T-helper 2 cell (primary cell): ENCODE measurements at regions not wholly inside any gene's neighbourhood (a gene's known extent, or its start where the extent isn't known, plus 50 kb on each side); places are given as distances from the start of the nearest gene placed in this dataset.

Experiments
- DNase-seq, 5 experiments: peaks; one replicate each; pipeline versions ENCODE4 v3.0.0 to v3.0.0-alpha.2; 2012 to 2022

DNA sequence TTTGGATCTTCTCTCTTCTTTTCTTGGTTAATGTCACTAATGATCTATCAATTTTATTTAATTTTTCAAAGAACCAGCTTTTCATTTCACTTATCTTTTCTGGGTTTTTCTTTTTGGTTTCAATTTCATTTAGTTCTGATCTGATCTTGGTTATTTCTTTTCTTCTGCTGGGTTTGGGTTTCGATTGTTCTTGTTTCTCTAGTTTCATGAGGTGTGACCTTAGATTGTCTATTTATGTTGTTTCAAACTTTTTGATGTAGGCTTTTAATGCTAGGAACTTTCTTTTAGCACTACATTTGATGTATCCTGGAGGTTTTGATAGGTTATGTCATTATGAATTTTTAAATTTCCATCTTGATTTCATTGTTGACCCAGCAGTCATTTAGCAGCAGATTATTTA is 142.3 kb downstream of the C11orf87 start:
- no peak for DNase-seq

DNA sequence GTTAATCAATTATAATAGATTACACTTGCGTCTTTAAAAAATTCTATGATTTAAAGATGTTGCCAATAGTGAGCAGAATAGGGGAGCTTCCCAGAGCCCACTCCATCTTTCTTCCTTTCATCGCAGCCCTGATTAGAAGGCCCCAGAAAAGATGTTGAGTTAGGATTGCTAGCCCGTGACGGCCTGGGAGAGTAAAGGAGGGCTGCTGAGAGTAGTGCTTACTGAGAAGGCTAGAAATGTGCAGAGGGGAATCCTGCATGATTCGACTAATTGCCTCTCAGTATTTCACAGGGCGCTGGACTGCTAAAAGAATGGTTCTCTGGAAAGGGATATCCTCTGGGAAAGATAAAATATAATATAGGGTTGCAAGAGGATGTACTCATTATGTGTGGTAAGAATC is 160.5 kb downstream of the C11orf87 start:
- no peak for DNase-seq

DNA sequence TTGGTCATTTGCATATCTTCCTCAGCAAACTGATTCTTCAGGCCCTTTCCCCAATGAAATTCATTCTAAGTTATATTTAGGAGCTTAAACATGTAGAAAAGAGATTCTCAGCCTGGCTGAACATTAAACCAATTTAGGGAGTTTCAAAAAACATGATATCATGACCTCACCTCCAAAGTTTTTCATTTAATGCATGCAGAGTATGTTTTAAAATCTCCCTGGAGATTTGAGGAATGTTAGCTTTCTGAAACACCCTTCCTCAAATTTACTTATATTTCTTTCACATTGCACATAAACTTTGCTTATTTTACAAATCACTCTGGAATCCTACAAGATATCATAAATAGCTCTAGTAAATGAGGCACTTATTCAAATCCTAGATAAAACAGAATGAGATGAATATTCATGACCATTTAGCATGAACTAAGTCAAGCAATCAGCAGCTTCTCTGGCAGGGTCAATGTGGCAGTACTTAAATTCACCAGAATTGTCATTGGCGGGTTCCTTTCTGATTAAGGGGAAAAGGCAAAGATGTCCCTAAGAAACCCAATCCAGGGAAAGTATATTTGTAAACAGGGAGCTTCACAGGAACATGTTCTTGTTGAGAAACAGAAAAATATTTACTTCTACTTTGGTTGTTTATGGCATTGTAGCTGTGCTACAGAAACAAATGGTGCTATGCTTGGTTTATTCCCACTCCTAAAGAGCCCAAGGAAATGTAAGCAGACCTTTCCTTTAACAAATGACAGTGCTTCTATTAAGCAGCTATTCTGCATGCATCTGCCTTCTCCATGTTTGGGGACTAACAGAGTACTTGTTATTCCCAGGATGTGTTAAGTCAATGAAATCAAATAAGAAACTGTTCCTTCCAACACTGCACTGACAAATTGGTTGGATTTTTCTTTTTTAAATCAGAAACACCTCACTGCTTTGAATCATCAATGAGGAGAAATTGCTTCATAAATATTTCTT is 162.3 kb downstream of the C11orf87 start:
- no peak for DNase-seq

DNA sequence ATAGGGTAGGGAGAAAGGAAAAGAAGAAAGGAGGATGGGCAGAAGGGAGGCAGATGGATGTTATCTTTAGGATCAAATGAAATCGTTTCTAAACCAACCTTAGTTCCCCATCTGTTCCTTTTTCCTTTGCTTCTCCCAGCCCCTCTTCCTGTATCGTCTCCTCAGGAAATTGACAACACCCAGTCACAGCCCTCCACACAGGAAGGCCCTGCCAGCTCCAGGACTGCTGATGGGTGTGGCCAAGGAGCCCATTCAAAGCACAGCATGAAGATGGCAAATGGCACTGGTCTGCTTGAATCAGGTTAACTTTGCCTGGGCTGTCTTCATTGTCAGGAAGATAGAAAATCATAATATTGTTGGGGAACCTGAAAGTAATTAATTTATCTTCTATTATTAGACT is 164.8 kb downstream of the C11orf87 start:
- DNase-seq: no peak

DNA sequence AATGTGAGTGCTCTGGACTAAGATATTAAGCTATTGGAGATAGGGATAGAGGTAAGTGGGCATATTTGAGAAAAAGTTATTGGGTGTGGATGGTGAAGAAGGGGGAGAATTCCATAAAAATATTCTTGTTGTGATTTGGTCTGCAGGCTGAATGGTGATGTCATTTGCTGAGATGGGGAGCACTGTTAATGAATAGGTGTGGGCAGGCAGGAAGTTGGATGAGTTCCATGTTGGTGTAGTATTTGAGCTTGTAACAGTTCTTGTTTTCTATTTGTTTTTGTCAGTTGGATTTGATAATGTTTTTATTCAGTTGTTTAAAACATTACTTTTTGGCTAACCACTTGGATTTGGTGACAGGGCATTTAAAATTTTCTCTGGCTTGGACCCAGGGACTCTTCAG is 168.8 kb downstream of the C11orf87 start:
- DNase-seq: no peak

DNA sequence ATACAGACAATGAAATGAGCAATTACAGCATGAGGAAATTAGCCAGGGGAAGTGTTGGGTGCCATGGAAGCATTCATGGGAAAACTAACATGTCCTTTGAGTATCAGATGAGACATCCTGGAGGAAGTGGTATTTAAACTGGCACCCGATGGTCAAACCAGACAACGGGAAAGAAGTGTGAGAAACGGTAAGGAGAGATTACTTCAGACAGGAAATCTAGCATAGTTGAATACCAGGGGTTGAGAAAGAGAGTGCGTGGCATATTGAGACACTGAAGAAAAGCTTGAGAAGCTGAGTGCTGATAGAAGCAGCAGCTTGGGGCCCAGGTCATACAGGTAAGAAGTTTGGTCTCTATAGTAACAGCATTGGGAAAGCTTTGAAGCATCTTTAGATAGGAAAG is 175.3 kb downstream of the C11orf87 start:
- DNase-seq: no peak

DNA sequence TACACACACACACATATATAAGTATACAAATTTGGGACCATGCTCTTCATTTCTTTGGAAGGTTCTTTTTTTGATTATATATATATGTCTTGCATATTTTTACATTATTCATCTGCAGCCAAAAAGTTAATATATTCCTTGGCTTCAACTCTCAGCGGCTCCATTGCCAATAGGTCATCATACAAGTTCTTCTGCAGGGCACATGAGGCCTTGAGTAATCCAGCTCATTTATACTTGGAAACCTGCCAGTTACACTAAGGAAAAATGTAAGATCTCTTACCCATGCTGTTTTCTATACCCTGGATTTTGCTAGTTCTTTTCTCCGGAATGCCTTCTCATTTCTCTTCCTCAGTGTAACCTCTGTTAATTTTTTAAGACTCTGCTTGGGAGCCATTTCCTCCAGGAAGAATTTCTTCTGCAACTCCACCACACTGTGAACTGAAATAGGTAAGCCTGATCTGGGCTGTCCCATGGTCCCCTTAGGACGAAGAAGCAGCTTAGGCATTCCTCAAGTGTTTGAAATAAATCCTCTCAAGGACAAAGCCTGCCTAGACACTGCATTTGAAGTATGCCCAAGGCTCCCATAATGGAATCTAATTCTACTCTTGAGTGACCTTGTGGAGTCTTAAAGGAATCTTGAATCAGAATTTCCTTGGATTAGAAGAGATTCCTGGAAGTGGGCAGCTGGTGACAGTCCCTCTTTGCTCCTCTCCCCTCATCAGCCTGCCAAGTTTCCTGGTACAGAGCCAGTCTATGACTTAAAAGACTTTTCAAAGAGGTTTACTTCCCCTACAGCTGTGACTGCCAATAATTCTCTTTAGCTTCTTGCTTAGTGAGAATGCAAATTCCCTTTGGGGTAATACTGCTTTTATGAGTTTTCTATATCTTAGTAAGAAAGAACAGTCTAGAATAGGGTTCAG is 182.8 kb downstream of the C11orf87 start:
- DNase-seq: no peak

DNA sequence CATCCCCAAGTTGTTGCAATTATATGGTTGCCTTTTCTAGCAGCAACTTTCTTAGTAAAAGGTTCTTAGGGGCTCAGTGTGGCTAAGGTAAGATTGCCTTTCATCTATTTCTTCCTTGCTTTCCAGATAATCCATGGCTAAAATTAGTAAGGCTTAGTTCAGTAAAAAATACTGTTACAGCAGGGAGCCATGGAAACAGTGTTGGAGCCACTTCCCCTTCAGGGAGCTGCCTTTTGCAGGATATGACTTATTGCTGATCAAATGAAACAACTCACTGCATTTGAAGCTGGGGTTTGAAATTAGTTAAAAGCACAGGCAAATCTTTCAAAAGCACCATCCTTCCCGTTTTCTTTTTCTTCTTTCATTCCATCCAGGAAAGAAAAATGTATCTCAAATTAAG is 184.3 kb downstream of the C11orf87 start:
- DNase-seq: no peak

DNA sequence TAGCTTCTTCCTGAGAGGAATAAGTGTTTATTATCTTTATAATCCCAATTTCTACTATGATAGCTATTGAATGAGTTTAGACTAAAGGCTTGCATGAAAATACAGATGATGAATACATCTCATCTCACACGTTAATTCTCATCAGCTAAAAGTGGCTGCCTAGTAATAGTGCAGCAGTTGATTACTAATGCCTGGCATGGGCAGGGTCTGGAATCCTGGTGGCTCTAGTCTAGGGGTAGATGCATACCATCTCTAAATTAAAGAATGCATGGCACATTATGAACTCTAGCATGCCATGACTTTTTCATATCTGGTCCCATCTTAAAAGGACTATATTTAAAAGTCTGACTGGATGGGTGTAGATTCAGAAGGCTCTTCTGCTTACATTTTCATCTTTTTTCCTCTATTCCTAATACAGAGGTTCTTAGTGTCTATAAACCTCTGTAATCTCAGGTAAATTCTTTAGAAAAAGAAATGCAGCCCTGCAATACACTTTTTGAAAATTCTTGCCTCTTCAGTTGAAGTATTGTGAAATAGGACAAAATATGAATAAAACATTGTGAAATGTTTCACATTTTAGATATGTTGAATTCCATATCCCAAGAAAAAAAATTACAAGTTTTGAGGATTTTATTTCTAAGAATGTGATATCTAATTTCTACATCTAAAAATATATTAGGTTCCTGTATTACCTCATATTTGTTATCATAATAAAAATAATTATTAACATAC is 187.6 kb downstream of the C11orf87 start:
- no peak for DNase-seq

DNA sequence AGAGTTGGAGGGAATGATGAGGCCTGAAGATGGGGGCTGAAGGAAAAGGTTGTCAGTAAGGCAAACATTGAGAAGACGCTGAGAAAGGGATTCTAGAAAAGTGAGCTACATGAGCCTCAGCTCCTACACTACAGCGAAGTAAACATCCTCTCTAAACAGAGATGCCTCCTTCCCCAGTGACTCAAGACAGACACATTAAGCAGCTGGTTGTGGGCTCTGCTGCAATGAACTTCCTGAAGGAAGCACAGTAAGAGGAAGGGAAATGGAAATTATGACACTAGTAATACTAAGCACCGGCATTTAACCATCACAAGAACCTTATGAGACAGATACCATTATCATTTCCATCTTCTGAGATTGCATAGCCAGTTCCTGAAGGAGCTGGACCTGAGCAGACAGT is 190.5 kb downstream of the C11orf87 start:
- DNase-seq: no peak

DNA sequence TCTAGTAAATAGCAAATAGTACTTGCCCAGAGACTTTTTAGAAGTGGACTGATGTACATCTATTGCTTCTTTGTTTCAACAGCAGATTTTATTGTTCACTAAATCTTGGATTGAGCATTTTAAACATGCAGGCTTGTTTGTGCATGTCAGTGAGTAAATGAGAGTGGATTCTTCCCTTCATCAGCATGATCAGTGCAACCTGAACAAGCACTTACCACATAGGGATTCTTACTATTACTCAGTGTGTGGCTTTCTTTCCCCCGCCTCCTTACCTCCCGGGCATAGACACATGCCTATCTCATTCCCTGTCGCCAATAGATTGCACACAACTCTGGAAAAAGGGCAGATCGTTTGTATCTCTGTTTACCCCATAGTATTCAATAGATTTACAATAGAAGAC is 197.5 kb downstream of the C11orf87 start:
- DNase-seq: no peak

DNA sequence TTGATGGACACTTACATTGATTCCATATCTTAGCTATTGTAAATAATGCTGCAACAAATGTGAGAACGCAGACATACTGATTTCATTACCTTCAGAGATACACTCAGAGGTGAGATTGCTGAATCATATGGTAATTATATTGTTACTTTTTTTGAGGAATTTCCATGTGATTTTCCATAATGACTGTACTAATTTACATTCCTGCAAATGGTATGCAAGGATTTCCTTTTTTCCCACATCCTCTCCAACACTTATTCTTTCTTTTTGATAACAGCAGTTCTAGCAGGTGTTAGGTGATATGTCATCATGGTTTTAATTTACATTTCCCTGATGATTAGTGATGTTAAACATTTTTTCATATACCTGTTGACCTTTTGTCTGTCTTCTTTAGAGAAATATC is 207.7 kb downstream of the C11orf87 start:
- no peak for DNase-seq

DNA sequence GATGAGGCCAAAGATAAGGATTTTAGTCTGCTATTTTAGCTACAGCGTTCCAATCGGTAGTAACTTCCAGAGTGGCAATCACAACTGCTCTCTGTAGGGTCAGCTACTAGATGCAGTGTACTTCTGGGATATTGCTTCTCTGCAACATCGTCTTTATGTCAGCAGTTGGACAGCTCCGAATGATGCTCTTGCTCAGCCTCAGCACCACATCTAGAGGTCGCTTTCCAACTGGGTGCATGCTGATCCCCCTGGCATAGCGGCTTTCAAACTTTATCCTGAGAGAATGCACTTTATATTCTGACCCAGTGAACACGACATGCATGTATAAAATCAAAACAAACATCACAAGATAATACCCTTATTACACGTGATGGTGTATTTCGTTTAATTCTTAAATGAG is 219.6 kb downstream of the C11orf87 start:
- peak in 1 of 5 experiments; percentile 10 for DNase-seq

DNA sequence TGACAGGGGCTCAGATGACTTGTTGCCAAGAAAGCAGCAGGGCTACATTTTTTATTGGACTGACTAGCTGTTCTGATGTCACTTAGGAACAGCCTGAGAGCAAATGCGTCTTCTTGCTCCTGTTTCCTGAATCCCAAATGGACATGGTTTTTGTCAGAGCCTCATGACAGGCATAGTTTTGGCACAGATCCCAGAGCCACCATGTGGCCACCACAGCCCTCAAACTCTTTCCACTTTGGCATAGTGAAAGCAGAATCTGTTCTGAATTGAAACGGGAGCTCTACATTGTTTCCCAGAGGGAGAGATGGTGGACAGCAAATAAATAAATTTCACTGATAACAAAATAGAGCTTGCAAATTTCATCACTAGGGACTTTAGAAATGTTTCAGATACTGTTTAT is 222.2 kb downstream of the C11orf87 start:
- DNase-seq: no peak

DNA sequence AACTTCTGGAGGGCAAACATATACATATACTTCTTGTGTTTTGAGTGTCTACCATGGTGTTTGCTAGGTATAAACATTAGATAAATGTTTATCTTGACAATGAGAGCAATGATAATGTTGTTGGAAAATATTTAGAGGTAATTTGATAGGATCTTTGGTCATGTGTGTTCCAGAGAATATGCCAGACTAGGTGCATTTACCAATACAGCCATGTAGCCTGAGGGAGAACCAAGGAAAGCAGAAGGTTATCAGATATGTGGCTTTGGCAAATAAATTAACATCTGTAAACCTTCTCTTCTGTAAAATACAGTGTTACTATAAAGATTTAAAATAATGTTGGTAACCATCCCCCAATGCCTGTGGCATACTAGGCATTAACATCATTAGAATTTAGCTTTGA is 226.8 kb downstream of the C11orf87 start:
- no peak for DNase-seq

DNA sequence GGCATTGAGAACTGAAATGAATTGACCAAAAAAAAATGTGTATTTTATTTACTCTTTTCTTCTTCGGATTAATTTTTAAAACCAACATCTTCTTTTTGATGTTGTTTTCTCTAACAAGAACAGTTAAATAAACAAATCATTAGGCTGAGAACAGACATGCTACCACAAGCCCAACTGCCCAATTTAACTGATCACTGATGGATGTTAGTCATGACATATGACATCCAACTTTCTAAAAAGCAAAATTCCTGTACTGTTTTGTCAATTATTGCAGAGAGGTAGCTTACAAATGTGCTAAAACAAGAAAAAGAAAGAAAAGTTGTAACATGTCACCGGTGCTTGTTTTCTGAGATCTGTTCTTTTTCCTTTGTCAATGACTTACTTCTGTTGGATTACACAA is 232.1 kb downstream of the C11orf87 start:
- no peak for DNase-seq

DNA sequence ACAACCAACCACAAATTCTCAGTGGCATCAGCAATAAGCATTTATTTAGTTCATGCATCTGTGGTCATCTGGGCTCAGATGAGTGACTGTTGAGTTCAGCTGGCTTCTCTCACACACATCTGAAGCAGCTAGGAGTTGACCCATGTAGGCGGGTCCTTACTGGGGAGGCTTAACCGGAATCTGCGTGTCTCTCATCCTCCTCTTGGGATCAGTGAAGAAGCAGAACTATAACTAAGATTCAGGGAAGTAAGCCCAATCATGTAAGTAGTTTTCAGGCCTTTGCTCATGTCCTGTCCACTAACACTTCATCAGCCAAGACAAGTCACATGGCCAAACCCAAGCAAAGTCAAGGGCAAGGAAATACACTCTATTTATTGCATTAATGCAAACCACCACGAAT is 236.2 kb downstream of the C11orf87 start:
- no peak for DNase-seq

DNA sequence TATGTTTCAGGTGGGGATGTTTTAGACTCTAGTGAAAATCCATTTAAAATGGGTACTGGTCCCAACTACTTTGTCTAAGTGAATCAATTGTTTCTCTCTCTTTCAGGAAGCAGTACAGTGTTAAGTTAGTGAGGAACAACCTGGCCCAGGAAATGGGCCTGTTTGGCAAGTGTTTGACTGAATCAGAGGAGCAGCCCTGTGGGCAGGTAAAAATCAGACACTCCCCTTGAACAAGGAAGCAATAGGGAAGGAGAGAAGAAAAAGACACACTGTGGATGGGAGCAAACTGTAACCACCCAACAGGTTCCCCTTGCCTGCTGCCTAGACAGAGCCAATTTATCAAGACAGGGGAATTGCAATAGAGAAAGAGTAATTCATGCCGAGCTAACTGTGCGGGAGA is 245.7 kb downstream of the C11orf87 start:
- DNase-seq: no peak

DNA sequence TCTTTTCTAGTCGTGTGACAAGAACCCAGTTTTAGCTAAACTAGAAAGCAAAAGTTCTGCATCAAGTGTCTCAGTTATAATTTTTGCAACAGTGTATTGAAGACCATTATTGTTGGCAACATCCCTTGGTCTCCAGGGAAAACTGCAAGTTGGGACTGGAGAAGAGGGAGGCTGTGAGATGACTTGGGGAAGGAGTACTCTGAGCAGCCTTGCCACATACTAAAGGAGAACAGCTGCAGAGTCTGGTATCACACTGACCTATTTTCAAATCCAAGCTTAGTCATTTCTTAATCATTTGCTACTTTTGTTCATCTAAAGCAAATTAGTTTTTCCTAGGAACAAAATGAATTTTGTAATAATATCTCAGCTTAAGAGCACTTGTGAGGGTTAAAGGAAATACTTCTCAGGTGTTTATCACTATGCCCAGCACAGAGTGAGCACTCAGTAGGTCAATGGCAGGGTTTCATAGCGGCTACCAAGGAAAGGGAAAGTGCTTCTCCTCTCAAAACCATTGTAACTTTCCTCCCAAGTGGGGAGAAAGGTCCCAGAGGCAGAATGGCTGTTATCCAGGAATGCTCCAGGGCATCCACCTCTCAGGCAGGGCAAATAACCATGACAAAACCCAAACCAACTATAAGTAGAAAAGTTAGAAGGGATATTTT is 247.1 kb downstream of the C11orf87 start:
- DNase-seq: no peak

DNA sequence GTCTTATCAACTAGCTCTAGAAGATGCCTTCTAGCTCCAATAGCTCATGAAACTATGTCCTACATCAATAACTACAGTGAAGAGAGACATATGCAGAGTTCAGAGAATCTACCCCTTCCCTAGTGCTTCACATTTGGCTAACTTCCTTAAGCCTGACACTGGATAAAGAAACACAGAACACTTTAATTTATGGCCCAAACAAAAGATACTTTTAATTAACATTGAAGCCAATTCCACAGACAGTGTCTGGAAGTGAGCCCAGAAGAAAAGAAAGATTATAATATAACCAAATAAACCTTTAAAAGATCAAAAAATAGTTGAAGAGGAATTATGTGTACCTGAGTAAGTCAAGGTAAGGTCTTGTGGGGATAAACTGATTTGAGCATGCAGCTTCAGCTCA is 255.2 kb downstream of the C11orf87 start:
- no peak for DNase-seq

DNA sequence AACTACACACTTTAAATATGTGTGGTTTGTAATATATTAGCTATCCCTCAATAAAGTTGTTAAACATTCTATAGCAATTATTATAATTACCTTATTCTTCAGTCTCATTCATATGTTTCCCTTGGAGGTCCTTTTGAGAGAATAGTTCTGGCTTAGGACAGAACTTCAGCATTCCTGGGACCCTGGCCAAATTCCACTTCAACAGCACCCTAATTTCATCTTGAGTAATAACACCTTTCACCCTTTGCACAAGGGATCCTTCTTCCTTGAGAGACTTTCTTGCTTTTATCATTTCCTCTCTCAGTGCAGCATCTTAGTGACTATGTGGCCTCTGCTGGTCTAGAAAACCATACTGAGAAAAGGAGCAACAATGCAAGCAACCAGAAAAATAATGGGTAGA is 255.9 kb downstream of the C11orf87 start:
- no peak for DNase-seq

DNA sequence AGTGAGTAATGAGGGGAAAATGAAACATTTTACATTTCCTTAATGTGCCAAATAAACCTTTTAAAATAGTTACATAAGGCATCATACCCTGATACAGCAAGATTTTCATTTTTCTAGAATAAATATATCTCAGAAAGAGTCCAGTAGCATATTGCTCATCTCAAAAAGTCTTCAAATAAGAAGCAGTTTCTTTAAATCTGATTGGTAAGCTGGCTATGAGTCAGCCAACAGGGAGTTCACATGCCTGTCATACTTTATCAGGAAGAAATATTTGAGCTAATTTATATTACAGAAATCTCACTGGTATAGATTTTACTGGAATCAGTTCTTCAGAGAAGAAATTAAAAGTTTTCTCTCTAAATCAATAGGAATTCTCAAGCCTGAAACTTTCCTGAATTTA is 258.1 kb downstream of the C11orf87 start:
- DNase-seq: no peak
